ENCODE measurements at regions not wholly inside any gene's neighbourhood (a gene's known extent, or its start where the extent isn't known, plus 50 kb on each side); places are given as distances from the start of the nearest gene placed in this dataset.

DNA sequence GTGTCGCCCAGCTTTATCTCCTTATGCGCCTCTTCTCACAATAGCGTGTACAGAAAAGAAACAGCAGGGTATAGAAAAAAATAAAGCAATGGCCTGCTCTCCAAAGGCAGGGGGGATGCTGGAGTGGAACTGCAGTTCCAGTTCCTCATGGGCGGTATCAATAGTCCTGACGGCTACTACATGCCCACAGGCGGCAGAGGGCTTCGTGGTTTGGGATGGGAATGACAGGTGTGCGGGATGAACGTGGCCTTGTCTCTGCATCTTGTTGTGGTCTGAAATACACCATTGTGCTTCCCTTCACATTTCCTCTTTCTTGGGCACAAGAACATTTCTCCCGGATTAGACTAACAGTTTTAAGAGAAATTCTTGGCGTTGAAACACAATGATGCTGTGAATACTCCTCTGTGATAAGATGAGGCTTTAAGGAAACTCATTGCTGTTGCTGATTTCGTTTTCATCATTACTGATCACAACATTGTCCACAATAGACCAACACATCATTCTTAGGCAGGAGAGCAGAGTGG, 124.1 kb upstream of the IGFBP7 start:
- Histone ChIP-seq H3K4me3 (ENCODE audit: low read depth, low read length) (no peak overlapping the region), H3K36me3 (ENCODE audit: control insufficient read depth, insufficient read depth, low read length) (no peaks in the 10 kb centered on the region), H3K9me3 (ENCODE audit: control insufficient read depth, insufficient read depth, low read length) (no peaks in the 10 kb centered on the region), H3K9ac (ENCODE audit: low read depth, low read length) (no peak overlapping the region), H3K4me1 (ENCODE audit: control insufficient read depth, insufficient read depth, low read length) (no peaks in the 10 kb centered on the region), H3K27me3 (ENCODE audit: control insufficient read depth, insufficient read depth, low read length) (peaks cover 2% of the 10 kb centered on the region)

- Histone ChIP-seq H3K36me3 (ENCODE audit: control insufficient read depth, insufficient read depth, low read length) (no peaks in the 10 kb centered on the region), H3K4me1 (ENCODE audit: control insufficient read depth, insufficient read depth, low read length) (no peaks in the 10 kb centered on the region), H3K27me3 (ENCODE audit: control insufficient read depth, insufficient read depth, low read length) (peaks cover 2% of the 10 kb centered on the region), H3K9me3 (ENCODE audit: control insufficient read depth, insufficient read depth, low read length) (no peaks in the 10 kb centered on the region), H3K4me3 (ENCODE audit: low read depth, low read length) (no peak overlapping the region), H3K9ac (ENCODE audit: low read depth, low read length) (no peak overlapping the region)
Observed at GRCh38 chr4:57233386-57233785, 123.2 kb upstream of the IGFBP7 start.

DNA sequence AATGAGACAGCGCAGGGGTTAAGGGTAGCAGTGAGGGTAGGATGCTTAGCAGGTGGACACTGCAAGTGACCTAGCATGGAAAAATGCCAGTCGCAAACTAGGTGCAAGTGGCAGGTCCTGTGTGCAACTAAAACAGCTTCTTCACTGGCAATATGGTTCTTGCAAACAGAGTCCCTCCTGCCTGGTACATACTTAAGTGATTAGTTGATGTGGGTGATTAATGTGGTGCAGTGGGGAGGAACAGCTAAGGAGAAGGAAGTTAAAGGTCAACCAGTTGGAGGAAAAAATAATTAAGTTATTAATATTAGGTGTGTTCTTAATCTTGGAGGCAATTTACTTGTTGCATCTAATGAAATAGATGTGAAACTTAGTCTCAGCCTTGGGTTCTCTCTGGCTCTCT, 121.6 kb upstream of the IGFBP7 start:
- no peaks in the 10 kb centered on the region for H3K27me3 ChIP-seq (ENCODE audit: control insufficient read depth, insufficient read depth, low read length)
- H3K9me3 ChIP-seq (ENCODE audit: control insufficient read depth, insufficient read depth, low read length) = no peaks in the 10 kb centered on the region
- no peaks in the 10 kb centered on the region for H3K36me3 ChIP-seq (ENCODE audit: control insufficient read depth, insufficient read depth, low read length)
- no peak overlapping the region for H3K9ac ChIP-seq (ENCODE audit: low read depth, low read length)
- H3K4me1 ChIP-seq (ENCODE audit: control insufficient read depth, insufficient read depth, low read length) = no peaks in the 10 kb centered on the region
- no peak overlapping the region for H3K4me3 ChIP-seq (ENCODE audit: low read depth, low read length)

- Histone ChIP-seq H3K4me1 (ENCODE audit: control insufficient read depth, insufficient read depth, low read length) (no peaks in the 10 kb centered on the region), H3K4me3 (ENCODE audit: low read depth, low read length) (no peak overlapping the region), H3K36me3 (ENCODE audit: control insufficient read depth, insufficient read depth, low read length) (no peaks in the 10 kb centered on the region), H3K27me3 (ENCODE audit: control insufficient read depth, insufficient read depth, low read length) (no peaks in the 10 kb centered on the region), H3K9me3 (ENCODE audit: control insufficient read depth, insufficient read depth, low read length) (peaks cover 4% of the 10 kb centered on the region), H3K9ac (ENCODE audit: low read depth, low read length) (no peak overlapping the region)
Observed at GRCh38 chr4:57220734-57221133, 110.5 kb upstream of the IGFBP7 start.

GRCh38 chr4:57220172-57220571, 110.0 kb upstream of the IGFBP7 start:
- no peaks in the 10 kb centered on the region for H3K4me1 ChIP-seq (ENCODE audit: control insufficient read depth, insufficient read depth, low read length)
- peaks cover 4% of the 10 kb centered on the region for H3K9me3 ChIP-seq (ENCODE audit: control insufficient read depth, insufficient read depth, low read length)
- no peaks in the 10 kb centered on the region for H3K27me3 ChIP-seq (ENCODE audit: control insufficient read depth, insufficient read depth, low read length)
- no peaks in the 10 kb centered on the region for H3K36me3 ChIP-seq (ENCODE audit: control insufficient read depth, insufficient read depth, low read length)
- no peak overlapping the region for H3K4me3 ChIP-seq (ENCODE audit: low read depth, low read length)
- no peak overlapping the region for H3K9ac ChIP-seq (ENCODE audit: low read depth, low read length)

DNA sequence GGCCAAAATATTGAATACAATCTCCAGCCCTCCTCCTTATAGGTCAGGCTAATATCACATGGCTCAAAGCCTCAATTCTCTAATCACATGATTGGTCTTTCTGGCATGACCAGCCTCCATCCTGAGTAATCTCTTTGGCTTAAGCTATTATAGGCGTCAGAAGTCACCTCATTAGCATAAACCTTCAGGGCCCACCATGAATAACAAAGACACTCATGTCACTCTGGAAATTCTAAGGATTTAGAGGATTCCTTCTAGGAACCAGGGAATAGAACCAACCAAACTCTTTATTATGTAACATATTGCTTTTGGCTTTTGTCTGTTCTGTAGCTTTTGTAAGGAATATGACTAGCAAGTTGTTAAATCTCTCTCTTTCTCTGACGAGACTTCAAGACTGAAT, 109.2 kb upstream of the IGFBP7 start:
- Histone ChIP-seq H3K4me3 (ENCODE audit: low read depth, low read length) (no peak overlapping the region), H3K4me1 (ENCODE audit: control insufficient read depth, insufficient read depth, low read length) (no peaks in the 10 kb centered on the region), H3K9ac (ENCODE audit: low read depth, low read length) (no peak overlapping the region), H3K9me3 (ENCODE audit: control insufficient read depth, insufficient read depth, low read length) (peaks cover 4% of the 10 kb centered on the region), H3K27me3 (ENCODE audit: control insufficient read depth, insufficient read depth, low read length) (no peaks in the 10 kb centered on the region), H3K36me3 (ENCODE audit: control insufficient read depth, insufficient read depth, low read length) (no peaks in the 10 kb centered on the region)

- Histone ChIP-seq H3K4me3 (ENCODE audit: low read depth, low read length) (no peak overlapping the region), H3K4me1 (ENCODE audit: control insufficient read depth, insufficient read depth, low read length) (no peaks in the 10 kb centered on the region), H3K9me3 (ENCODE audit: control insufficient read depth, insufficient read depth, low read length) (peaks cover 10% of the 10 kb centered on the region), H3K36me3 (ENCODE audit: control insufficient read depth, insufficient read depth, low read length) (no peaks in the 10 kb centered on the region), H3K27me3 (ENCODE audit: control insufficient read depth, insufficient read depth, low read length) (no peaks in the 10 kb centered on the region), H3K9ac (ENCODE audit: low read depth, low read length) (no peak overlapping the region)
Observed at GRCh38 chr4:57214654-57215411, 104.6 kb upstream of the IGFBP7 start.

GRCh38 chr4:57211131-57211530, 100.9 kb upstream of the IGFBP7 start:
- Histone ChIP-seq H3K4me1 (ENCODE audit: control insufficient read depth, insufficient read depth, low read length) (no peaks in the 10 kb centered on the region), H3K4me3 (ENCODE audit: low read depth, low read length) (no peak overlapping the region), H3K27me3 (ENCODE audit: control insufficient read depth, insufficient read depth, low read length) (no peaks in the 10 kb centered on the region), H3K9ac (ENCODE audit: low read depth, low read length) (no peak overlapping the region), H3K9me3 (ENCODE audit: control insufficient read depth, insufficient read depth, low read length) (peaks cover 7% of the 10 kb centered on the region), H3K36me3 (ENCODE audit: control insufficient read depth, insufficient read depth, low read length) (no peaks in the 10 kb centered on the region)

GRCh38 chr4:57206172-57206571, 96.0 kb upstream of the IGFBP7 start:
- H3K4me3 ChIP-seq (ENCODE audit: low read depth, low read length) = no peak overlapping the region
- peaks cover 1% of the 10 kb centered on the region for H3K9me3 ChIP-seq (ENCODE audit: control insufficient read depth, insufficient read depth, low read length)

GRCh38 chr4:57205580-57205979, 95.4 kb upstream of the IGFBP7 start:
- Histone ChIP-seq H3K4me3 (ENCODE audit: low read depth, low read length) (no peak overlapping the region), H3K27me3 (ENCODE audit: control insufficient read depth, insufficient read depth, low read length) (no peaks in the 10 kb centered on the region), H3K9ac (ENCODE audit: low read depth, low read length) (no peak overlapping the region), H3K9me3 (ENCODE audit: control insufficient read depth, insufficient read depth, low read length) (no peaks in the 10 kb centered on the region), H3K4me1 (ENCODE audit: control insufficient read depth, insufficient read depth, low read length) (peaks cover 4% of the 10 kb centered on the region), H3K36me3 (ENCODE audit: control insufficient read depth, insufficient read depth, low read length) (no peaks in the 10 kb centered on the region)

More at GRCh38 chr4:57206172-57206571, 96.0 kb upstream of the IGFBP7 start:
- Histone ChIP-seq H3K27me3 (ENCODE audit: control insufficient read depth, insufficient read depth, low read length) (no peaks in the 10 kb centered on the region), H3K36me3 (ENCODE audit: control insufficient read depth, insufficient read depth, low read length) (no peaks in the 10 kb centered on the region), H3K9ac (ENCODE audit: low read depth, low read length) (no peak overlapping the region), H3K4me1 (ENCODE audit: control insufficient read depth, insufficient read depth, low read length) (peaks cover 4% of the 10 kb centered on the region)

DNA sequence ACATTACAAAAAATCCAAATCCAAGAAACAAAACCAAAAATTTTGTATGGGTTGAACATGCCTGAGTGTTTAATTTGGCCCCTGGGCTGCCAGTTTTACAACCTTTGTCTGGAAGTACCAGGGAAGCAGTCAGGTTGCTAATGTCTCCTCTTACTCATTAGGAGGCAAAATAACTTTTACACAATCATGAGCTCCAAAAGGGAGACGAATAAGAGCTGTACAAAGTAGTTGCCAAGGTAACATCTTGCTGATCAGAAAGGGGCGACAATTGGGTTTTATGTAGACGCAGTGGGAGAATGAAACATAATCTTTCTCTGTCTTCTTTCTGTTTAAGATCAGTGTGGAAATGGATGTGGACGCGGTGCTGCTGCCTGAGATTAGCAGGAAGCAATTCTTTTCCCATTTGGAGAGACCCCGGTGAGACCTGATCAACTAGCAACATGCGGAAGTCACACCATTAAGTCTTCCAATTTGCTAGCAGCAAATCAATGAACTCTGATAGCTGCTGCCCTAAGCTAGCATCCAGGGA, 90.7 kb upstream of the IGFBP7 start:
- Histone ChIP-seq H3K4me3 (ENCODE audit: low read depth, low read length) (no peak overlapping the region), H3K9me3 (ENCODE audit: control insufficient read depth, insufficient read depth, low read length) (no peaks in the 10 kb centered on the region), H3K27me3 (ENCODE audit: control insufficient read depth, insufficient read depth, low read length) (peaks cover 7% of the 10 kb centered on the region), H3K4me1 (ENCODE audit: control insufficient read depth, insufficient read depth, low read length) (peaks cover 2% of the 10 kb centered on the region), H3K36me3 (ENCODE audit: control insufficient read depth, insufficient read depth, low read length) (no peaks in the 10 kb centered on the region), H3K9ac (ENCODE audit: low read depth, low read length) (no peak overlapping the region)

GRCh38 chr4:57199267-57199666, 89.1 kb upstream of the IGFBP7 start:
- Histone ChIP-seq H3K4me3 (ENCODE audit: low read depth, low read length) (no peak overlapping the region), H3K9me3 (ENCODE audit: control insufficient read depth, insufficient read depth, low read length) (no peaks in the 10 kb centered on the region), H3K36me3 (ENCODE audit: control insufficient read depth, insufficient read depth, low read length) (no peaks in the 10 kb centered on the region), H3K27me3 (ENCODE audit: control insufficient read depth, insufficient read depth, low read length) (peaks cover 9% of the 10 kb centered on the region), H3K9ac (ENCODE audit: low read depth, low read length) (no peak overlapping the region), H3K4me1 (ENCODE audit: control insufficient read depth, insufficient read depth, low read length) (no peaks in the 10 kb centered on the region)

Measured in iPS-15b (cell line).